ENCODE measurements at regions not wholly inside any gene's neighbourhood (a gene's known extent, or its start where the extent isn't known, plus 50 kb on each side); places are given as distances from the start of the nearest gene placed in this dataset.

DNA sequence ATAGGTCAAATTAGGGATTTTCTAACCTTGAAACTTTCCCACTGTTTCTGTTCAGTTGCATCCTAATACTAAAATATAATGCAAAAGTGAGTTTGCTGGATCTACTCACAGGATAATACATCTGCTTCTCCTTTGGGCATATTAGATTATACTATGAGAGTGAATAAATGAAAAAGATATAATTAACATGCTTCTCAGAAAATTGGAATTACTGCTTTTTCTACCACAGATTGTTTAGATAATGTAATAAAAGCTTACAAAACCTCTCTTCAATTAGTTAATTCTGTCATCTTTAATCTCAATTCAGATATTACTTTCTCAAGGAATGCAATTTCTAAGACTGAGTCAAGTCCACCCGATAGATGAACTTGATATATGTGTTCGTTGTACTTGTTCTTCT lies 1077.2 kb upstream of the CDH2 start:
- TF ChIP-seq, protein P1, sequence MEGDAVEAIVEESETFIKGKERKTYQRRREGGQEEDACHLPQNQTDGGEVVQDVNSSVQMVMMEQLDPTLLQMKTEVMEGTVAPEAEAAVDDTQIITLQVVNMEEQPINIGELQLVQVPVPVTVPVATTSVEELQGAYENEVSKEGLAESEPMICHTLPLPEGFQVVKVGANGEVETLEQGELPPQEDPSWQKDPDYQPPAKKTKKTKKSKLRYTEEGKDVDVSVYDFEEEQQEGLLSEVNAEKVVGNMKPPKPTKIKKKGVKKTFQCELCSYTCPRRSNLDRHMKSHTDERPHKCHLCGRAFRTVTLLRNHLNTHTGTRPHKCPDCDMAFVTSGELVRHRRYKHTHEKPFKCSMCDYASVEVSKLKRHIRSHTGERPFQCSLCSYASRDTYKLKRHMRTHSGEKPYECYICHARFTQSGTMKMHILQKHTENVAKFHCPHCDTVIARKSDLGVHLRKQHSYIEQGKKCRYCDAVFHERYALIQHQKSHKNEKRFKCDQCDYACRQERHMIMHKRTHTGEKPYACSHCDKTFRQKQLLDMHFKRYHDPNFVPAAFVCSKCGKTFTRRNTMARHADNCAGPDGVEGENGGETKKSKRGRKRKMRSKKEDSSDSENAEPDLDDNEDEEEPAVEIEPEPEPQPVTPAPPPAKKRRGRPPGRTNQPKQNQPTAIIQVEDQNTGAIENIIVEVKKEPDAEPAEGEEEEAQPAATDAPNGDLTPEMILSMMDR (IDR thresholded peaks at IDR 0.05), result no peak

DNA sequence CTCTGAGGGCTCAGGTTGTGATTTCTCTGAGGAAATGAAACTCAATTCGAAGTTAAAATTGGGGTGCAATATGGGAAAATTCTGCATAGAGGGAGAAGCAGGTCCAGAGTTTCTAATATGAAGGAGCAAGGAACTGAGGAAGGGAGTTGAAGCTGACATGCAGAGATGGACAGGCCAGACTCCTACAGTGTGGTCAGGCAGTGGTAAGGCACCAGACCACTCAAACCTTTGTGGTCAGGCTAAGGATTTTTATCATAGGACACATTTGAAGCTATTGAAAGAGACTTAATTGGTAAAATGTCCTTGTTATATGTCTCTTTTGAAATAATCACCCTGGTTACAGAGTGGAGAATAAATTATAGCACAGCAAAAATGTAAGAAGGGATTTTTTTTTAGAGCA lies 1074.8 kb upstream of the CDH2 start:
- Histone ChIP-seq H3K4me3 (no peak overlapping the region), H3K27ac (no peak overlapping the region)
- DNase-seq (ENCODE audit: low spot score), result no peak
- TF ChIP-seq, protein P1 (IDR thresholded peaks at IDR 0.05), result no peak

More for the DNA sequence above, 1077.2 kb upstream of the CDH2 start:
- no peak overlapping the region for H3K27ac ChIP-seq
- no peak for DNase-seq (ENCODE audit: low spot score)
- H3K4me3 ChIP-seq, result no peak overlapping the region

DNA sequence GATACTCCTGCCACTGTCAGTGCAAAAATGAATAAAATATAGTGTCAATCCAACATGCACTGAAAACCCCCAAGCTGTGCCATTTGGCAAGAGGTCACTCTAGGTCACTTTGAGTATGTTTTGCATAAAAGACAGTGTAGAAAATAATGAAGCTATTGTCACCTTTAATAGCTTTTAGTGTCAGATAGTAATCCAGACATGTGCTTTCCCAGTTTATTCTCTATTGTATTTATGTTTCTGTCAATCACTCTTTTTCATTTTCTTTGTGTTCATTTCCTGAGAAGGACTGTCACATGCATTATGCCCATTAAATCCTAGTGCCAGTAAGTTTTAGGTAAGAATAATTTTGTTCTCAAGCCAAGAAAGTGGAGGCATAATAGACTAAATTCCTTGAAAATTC lies 1073.9 kb upstream of the CDH2 start:
- Histone ChIP-seq H3K27ac (no peak overlapping the region), H3K4me3 (no peak overlapping the region)
- no peak for DNase-seq (ENCODE audit: low spot score)
- TF ChIP-seq, protein P1 (IDR thresholded peaks at IDR 0.05), result no peak

DNA sequence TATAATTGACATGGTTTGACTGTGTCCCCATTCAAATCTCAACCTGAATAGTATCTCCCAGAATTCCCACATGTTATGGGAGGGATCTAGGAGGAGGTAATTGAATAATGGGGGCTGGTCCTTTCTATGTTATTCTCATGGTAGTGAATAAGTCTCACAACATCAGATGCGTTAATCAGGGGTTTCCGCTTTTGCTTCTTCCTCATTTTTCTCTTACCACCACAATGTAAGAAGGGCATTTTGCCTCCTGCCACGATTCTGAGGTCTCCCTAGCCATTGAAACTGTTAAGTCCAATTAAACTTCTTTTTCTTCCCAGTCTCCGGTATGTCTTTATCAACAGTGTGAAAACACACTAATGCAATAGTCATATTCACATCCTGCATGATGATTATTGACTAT lies 1073.3 kb upstream of the CDH2 start:
- Histone ChIP-seq H3K4me3 (no peak overlapping the region), H3K27ac (no peak overlapping the region)
- no peak for DNase-seq (ENCODE audit: low spot score)
- TF ChIP-seq, protein P1 (IDR thresholded peaks at IDR 0.05), result no peak

DNA sequence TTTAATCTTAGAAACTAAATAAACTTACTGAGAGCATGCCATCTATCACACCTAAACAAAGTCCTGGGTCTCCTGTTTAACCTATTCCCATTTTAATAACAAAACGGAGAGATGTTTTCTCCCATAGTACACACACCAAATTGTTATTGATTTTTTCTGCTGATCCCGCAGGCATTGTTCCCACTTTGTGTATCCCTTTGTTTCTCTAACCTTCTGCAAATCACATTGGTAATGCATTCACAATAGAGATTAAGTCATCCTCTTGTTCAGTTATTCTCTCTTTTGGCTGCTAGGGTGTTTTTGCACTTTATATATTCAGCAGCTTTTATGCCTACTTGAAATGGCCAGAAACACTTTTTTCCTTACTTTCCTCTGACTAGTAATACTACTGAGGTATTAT lies 1071.9 kb upstream of the CDH2 start:
- DNase-seq (ENCODE audit: low spot score), result no peak
- TF ChIP-seq, protein P1 (IDR thresholded peaks at IDR 0.05), result no peak
- no peak overlapping the region for H3K27ac ChIP-seq
- no peak overlapping the region for H3K4me3 ChIP-seq

DNA sequence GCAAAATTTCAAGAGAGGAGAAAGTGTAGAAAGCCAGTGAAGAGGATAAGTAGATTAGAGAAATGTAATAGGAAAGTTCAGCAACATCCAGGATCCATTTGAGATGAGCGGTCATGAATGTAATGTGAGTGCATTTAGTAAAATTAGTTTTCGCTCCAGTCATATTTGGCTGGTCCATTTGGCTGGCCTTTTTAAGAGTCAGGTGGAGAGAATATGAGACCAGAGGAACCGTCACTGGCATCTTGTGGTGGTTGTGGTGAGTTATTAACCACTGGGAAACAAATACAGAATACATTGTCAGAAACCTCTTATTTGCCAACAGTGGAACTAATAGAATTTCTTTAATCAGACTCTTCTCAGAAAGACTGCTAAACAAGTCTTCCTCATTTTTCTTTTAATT lies 1064.3 kb upstream of the CDH2 start:
- TF ChIP-seq, protein P1 (IDR thresholded peaks at IDR 0.05), result no peak
- Histone ChIP-seq H3K27ac (no peak overlapping the region), H3K4me3 (no peak overlapping the region)
- DNase-seq (ENCODE audit: low spot score), result no peak

DNA sequence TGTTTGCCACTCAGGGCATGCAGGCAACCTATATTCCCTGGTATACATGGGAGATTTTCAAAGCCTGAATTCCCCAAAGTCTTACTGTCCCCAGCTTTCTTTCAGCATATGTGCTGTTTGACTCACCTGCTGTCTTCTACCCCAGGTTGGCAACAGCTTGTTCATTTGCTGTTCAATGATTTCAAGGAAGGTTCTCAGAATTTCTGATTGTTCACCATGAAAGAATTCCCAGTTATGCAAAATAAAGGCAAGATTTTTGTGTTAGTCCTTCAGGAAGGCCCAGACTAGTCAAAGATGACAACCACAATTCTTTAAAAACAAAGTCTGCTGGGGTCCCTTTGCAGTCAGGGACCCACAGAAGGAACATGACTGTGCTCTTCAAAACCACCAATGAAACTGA lies 1057.8 kb upstream of the CDH2 start:
- TF ChIP-seq, protein P1 (IDR thresholded peaks at IDR 0.05), result no peak
- H3K27ac ChIP-seq, result no peak overlapping the region
- H3K4me3 ChIP-seq, result no peak overlapping the region
- DNase-seq (ENCODE audit: low spot score), result no peak
